ENCODE measurements at regions not wholly inside any gene's neighbourhood (a gene's known extent, or its start where the extent isn't known, plus 50 kb on each side); places are given as distances from the start of the nearest gene placed in this dataset.
"Not testable (repeated sequence)": the region's sequence is repeated elsewhere in the genome, so short reads cannot be mapped to it uniquely, and the experiment has no call there.

DNA sequence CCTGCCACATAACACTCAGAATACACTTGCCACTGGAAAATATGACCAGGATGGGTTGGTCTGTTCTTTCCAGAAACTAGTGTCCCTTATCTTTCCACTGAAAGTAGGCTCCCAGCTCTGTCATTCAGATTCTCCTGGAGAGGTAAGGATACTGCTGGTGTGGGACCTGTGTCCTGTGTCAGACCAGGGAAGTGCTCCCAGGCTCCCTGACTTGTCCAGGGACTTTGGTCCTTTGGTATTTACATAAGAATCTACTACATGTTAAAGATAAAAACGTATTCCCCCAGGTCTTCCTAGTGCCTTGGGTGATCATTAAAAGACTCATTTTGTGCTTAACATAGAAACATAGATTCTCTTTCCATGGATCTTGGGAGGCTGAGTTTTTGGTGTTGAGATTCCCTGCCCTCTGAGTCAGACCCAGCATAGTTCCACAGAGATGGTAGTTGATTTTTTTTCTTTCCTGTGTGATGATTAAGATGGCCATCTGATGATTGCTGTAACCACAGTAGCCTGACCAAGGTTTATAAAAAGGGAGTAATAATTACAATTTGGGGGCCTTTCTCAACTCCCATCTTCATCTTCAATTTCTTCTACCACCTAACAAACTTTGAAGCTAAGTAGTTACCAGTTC lies 159.8 kb upstream of the JADE1 start:
- DNase-seq (ENCODE audit: low read depth in 2 of 2, low spot score in 1 of 2), result no peak

DNA sequence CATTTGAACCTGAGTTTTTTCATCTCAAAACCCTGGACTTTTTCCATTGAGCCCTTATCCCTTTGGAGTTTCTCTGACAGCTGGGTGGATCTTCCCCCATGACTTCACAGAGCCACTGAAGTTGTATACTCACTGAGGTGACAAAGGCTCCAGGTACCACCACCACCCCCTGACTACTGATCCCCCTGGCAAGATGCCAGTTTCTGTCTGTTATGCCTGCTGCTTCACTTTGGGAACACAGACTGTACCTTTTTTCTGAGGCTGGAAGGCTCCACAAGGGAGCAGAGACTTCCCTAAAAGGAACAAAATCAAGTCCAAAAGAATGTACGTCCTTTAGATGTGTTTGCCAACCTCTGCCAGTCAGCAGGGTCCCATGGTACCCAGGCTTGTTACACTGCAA lies 160.3 kb upstream of the JADE1 start:
- DNase-seq (ENCODE audit: low read depth in 2 of 2, low spot score in 1 of 2), result no peak

DNA sequence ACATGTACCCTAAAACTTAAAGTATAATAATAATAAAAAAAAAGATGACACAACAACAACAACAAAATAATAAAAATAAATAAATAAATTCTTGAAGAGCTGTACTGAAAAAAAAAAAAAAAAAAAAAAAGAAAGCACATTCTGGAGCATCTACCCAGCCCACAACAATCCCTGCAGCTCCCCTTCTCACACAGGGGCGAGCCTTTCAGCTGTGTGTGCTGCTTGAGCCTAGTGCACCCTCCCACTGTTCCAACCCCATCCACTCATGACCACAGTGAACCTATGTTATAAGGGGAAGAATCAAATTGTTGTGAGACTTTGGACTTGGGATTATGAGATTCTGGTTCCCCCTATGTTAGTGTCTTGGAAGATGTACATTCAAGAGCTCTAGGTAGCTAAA lies 161.5 kb upstream of the JADE1 start:
- DNase-seq (ENCODE audit: low read depth in 2 of 2, low spot score in 1 of 2), result no peak

DNA sequence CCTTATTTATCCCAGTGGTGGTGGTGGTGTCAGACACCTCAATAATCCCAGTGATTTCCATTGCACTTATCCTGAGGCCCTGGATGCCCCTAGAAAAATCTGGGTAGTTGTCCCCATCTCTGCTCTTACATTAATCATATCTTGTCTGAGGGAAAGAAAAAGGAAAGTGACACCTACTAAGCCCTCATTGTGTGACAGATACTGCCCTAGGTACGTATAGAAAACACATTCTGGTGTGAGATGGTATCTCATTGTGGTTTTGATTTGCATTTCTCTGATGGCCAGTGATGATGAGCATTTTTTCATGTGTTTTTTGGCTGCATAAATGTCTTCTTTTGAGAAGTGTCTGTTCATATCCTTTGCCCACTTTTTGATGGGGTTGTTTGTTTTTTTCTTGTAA lies 162.6 kb upstream of the JADE1 start:
- not testable (repeated sequence) for DNase-seq (ENCODE audit: low read depth in 2 of 2, low spot score in 1 of 2)

DNA sequence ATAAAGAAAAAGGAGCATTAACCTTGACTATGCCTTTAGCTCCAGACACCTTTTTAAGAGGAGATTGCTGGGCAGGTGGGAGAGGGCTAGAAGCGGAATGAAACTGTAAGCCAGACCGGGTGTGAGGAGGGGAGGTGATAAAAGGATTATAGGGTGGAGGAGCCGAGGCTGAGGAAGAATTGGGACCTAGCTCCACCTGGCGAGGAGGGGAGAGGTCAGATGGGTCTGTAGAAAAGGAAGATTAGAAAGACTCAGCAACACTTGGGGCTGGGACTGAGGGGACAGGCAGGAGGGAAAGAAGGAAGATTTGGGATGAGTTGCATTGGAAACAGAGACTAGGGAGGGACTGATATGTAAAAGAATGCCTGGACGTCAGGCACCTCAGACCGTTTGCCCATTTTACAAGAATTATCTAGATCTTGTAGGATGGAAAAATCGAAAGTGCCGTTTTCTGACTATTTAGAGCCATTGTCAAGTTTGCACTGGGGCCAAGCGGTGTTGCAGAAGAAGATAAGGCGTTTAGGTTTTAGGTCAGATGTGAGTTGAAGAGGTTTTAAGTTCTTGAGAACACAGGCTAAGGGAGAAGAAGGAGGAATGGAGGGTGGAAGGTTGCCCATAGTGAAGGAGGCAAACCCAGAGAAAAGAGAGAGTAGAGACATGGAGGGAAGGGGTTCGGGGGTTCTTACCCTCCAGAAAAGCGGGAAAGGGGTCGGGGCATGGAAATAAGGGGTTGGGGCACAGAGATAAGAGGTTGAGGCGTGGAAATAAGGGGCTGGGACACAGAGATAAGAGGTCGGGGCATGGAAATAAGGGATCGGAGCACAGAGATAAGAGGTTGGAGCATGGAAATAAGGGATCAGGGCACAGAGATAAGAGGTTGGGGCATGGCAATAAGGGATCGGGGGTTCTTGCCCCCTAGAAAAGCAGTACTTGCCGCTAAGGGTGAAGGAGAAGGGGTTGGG lies 164.5 kb upstream of the JADE1 start:
- not testable (repeated sequence) for DNase-seq (ENCODE audit: low read depth in 2 of 2, low spot score in 1 of 2)

DNA sequence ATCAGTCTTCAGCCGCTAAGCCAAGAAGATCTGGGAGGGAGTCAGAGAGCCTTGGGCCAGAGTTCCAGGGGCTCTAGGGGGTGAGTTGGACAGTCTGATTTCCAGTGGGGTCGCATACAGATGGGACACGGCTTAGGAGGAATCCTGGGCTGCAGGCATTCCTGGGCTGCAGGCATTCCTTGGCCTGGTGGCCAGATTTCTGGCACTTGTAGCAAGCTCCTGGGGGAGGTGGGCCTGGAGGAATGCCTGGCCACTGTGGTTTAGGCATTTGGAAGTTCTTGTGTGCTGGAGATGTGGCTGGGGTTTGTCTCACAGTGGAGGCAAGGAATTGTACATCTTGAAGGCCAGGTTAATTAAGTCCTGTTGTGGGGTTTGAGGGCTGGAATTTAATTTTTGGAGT lies 165.4 kb upstream of the JADE1 start:
- not testable (repeated sequence) for DNase-seq (ENCODE audit: low read depth in 2 of 2, low spot score in 1 of 2)

DNA sequence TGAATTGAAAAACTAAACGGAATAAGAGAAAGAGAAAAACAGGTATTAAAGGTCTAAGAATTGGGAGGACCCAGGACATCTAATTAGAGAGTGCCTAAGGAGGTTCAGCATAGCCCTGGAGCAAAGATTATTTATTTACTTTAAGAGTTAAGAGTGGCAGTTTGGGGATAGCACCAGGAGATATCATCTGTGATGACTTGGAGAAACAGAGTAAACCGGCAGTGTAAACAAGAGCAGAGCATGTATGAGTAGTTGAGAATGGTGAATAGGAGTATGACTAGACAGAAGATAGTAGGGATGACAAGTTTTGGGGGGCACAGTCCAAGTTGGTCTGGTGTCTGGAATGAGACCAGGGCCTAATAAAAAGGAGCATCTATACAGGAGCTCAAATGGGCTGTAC lies 167.9 kb upstream of the JADE1 start:
- DNase-seq (ENCODE audit: low read depth in 2 of 2, low spot score in 1 of 2), result not testable (repeated sequence)

DNA sequence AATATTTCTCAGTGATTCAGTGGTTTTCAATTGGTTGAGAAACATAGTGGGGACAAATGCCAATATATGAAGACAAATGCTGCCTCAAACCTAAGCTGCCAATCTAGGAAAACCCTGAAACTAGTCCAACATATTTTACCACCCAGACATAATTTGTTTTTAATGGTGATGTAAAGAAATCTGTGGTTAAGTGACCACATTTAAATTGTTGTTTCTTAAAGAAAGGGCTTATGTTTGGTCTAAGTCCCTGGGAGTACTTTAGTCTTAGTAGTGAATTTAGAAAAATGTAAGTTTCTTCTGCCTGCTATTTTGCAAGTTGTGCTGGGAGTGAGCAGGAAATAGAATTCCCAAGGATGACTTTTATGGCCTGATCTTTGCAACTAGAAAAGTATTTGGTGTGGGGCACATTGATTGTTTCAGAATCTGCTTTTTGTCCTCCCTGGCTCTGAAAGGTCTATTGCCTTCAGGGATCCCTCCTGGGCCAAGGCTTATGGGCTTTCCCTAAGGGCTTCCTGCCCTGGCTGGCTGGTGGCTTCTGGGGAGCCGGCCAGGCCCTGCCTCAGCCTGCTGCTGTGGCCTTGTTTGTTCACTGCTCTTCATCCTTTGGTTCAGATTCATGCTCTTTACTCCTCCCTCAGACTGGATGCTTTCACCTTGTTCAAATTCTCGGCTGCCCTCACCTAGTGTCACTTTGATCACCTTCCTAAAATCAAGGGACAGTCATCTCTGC lies 169.8 kb upstream of the JADE1 start:
- no peak for DNase-seq (ENCODE audit: low read depth in 2 of 2, low spot score in 1 of 2)

DNA sequence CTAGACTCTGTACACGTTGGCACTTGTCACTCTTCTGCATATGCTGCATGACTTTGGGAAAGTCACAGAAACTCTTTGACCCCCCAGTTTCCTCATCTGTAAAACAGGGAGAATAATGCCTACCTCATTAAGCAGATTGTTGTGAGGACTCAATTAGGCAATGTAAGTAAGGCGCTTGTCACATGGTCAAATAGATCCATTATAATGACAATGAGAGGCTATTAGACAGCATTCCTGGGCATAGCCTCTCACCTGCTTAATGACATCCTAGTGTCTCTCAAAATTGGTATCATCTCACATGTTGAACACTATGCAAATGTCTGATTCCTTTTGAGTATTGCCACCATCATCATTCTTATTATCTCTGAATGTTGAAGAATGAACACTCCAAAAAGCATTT lies 172.6 kb upstream of the JADE1 start:
- DNase-seq (ENCODE audit: low read depth in 2 of 2, low spot score in 1 of 2), result no peak

DNA sequence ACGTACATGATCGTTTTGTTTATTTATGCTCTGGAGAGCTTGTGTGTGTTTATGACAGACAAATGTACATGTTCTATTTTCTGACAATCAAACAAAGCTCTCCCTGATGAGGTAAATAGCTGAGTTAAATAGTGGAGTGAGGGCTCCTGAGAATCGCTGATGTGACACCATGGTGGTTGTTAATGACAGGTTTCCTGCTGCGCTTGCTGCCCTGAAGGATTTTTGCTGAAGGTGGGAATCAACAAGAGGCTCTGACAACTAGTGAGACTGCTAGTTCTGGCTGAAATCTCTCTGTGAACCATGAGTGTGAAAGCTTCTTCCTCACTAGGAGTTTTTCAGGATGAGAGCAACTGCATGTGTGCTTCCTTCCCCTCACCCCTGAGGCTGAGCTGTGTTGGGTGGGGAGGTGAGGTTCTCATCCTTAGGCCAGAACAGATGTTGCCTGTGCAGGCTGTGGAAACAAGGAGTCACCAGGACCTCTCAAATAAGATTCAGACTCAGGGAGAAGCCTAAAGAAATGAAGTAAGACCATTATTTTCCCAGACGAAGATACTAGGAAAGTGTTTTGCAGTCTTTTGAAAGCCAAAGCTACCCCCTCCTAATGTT lies 173.4 kb upstream of the JADE1 start:
- DNase-seq (ENCODE audit: low read depth in 2 of 2, low spot score in 1 of 2), result no peak

DNA sequence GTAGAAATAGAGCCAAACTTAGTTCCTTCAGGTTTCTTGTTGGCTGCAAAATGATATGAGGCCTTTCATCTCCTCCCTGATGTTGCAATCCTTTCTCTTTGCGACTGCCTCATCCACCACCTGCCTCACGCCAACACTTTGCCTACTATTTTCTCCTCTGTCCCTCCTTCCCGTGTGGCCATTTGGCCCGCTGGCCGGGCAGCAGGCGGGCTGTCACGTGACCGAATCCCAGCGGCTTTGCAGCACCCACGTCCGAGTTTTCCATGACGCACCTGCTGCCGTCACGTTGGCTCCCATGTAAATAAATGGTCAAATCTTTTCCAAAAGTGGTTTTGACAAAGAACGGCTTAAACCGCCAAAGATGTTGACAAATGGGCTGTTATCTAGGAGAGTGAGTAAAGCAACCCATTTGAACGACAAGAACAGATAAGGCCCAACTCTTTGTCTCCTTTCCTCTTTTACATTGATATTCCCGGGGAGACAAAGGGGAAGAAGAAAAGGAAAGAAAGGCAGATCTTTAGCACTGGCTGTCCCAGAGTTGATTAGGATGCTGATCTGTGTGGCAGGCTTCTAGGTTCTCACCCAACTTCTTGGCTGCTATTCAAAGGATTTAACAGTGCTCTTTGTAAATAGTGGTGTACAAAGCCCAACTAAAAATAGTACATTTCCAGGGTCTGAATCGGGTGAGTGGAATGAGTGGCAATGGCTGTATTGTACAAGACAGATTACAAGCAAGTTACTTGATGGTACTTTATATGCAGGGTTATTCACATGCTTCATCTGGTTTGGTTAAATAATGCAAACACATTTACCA lies 174.2 kb upstream of the JADE1 start:
- DNase-seq (ENCODE audit: low read depth in 2 of 2, low spot score in 1 of 2), result no peak

DNA sequence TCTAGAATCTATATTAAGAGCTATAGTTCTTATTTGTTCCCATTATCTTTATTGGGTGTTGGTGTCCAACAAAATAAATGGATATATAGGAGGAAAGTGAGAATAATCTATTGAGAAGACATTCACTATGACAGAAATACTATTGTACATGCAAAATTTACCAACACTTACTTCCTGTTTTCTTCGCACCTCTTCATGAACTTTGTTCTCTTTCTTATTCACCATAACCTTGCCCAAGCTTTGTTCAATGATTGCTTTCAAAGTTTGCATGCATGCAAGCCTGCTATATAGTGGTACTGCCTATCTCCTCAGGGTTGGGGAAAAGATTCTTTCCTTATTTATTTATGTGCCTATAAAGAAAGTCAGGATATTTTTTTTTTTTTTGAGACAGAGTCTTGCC lies 176.4 kb upstream of the JADE1 start:
- no peak for DNase-seq (ENCODE audit: low read depth in 2 of 2, low spot score in 1 of 2)

DNA sequence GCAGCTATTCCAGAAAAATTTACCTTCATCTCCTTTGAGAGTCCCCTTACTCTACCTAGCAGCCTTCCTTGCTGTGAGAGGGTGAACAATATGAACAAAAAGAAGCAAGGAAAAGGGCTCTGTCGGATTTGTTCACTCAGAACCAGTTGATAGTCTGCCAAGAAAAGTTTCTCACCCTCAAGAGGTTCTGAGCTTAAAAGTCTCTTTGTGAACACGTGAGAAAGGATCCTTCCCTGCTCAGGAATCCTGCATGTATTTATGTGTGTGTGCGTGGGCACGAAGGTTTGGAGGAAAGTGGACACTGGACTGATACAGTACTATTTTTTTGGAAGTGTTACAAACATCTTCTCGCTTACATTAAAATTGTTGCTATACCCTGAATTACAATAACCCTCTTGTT lies 178.6 kb upstream of the JADE1 start:
- no peak for DNase-seq (ENCODE audit: low read depth in 2 of 2, low spot score in 1 of 2)

DNA sequence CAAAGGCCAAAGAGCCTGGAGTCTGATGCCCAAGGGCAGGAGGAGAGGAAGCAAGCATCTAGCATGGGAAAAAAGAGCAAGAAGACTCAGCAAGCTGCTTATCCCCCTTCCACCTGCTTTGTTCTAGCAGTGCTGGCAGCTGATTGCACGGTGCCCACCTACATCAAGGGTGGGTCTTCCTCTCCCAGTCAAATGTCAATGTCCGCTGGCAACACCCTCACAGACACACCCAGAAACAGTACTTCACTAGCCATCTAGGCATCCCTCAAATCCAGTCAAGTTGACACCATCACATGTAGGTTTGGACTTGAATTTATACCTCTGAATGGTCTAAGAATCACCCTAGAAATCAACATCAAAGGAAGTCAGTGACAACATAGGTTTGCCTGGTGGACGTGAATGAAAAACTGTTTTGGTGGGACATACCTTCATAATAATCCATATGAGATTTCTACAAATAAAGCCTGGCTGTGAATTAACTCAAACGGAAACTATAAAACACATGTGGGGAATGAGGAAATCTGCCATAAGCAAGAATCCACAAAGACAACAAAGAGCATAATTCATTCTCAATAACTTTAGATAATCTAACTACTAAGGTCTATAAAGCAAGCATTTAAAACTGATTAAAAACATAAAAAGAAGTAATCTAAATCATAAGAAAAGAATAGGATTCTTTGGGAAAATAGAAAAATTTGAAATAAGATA lies 185.8 kb upstream of the JADE1 start:
- DNase-seq (ENCODE audit: low read depth in 2 of 2, low spot score in 1 of 2), result no peak

DNA sequence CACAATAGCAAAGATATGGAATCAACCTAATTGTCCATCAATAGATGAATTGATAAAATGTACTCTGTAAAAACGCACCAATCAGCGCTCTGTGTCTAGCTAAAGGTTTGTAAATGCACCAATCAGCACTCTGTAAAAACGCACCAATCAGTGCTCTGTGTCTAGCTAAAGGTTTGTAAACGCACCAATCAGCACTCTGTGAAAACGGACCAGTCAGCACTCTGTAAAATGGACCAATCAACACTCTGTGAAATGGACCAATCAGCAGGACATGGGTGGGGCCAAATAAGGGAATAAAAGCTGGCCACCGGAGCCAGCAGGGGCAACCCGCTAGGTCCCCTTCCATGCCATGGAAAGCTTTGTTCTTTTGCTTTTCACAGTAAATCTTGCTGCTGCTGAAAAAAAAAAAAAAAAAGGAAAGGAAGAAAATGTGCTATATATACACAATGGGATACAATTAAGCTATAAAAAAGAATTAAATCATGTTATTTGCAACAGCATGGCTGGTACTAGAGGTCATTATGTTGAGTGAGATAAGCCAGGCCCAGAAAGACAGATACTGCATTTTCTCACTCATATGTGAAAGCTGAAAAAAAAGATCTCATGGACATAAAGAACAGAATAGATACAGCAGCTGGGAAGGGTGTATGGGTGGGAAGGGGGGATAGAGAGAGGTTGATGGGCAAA lies 189.1 kb upstream of the JADE1 start:
- not testable (repeated sequence) for DNase-seq (ENCODE audit: low read depth in 2 of 2, low spot score in 1 of 2)

DNA sequence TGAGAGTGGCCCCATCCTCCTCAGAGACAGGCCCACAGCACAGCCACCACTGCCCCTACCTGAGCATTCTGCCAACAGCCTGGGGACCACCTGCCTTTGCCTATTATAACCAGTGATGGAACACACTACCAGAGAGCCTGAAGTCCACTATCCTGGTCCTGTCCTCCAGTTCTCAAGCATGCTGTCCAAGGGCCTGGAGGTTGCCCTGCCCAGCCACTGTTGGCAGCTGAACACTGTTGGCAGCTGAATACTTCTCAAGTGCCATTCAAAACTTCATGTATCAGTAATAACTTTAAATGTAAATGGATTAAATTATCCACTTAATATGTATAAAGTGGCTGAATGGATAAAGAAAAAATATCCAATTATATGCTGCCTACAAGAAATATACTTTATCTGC lies 194.3 kb upstream of the JADE1 start:
- DNase-seq (ENCODE audit: low read depth in 2 of 2, low spot score in 1 of 2), result no peak

DNA sequence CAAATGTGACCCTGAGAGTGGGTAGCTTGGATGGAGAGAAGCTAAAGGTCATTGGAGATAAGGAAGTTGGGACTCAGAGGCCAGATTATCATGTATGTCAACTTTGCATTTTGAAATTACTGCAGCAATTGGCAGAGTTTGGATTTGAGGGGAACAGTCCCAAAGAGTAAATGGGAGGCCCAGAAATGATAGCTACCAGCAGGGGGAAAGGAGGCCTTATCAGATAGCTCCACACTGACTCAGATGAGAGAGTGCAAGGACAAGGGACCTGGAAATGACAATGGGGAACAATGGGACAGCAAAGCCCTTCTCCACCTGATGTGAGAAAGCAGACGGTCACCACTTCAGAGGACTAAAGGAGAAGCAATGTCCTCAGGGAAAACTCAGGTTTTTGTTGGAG lies 201.5 kb upstream of the JADE1 start:
- no peak for DNase-seq (ENCODE audit: low read depth in 2 of 2, low spot score in 1 of 2)

DNA sequence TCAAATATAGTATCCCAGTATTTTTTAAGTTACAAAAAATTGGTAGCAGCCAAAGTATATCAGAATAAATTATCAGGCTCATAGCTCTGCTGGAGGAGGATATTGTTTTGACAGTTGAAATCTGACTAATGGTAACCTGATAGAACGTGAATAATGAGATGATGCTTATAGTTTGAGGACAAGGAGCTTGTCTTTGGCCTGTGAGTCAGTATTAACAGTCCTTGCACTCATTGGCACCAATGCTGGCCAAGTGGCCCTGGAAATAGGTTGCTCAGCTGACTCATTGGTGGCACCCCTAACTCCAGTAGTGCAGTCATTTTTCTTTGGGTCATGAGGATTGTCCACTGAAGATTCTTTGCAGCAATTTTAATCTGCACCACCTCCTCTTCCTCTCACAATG lies 203.3 kb upstream of the JADE1 start:
- no peak for DNase-seq (ENCODE audit: low read depth in 2 of 2, low spot score in 1 of 2)

DNA sequence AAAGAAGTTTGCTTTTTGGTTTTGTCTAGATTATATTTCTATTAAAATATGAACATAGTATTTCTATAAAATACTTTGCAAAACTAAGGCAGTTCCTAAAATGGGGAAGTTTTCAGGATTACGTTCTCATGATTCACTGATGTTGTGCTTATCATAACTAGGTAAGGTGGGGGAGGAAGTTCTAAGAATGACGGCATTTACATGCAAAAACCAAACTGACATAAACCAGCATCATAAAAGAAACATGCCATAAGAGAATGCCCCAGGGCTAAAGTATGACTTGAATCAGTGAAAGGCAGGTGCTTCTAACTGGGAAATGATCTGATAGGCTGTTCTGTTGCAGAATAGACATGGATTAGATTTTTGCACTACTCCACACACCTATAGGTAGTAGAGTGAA lies 204.7 kb upstream of the JADE1 start:
- DNase-seq (ENCODE audit: low read depth in 2 of 2, low spot score in 1 of 2), result no peak

DNA sequence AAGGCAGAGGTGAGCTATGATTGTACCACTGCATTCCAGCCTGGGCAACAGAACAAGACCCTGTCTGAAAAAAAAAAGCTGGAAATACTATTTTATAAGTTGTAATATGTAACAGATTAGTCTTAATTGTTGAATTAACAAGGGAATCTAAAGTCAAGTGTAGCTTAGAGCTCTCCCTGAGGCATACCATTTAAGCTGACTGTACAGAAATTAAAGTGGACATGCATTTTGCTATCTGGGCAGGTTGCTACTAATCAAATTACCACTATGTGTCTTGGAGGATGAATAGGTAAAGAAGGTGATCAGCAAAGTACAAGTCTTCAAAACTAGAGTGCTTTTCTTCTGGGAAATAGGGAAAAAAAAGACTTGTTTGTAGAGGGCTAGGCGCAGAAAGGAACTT lies 205.3 kb upstream of the JADE1 start:
- no peak for DNase-seq (ENCODE audit: low read depth in 2 of 2, low spot score in 1 of 2)

All from stimulated activated CD8-positive, alpha-beta memory T cell treated with anti-CD3 and anti-CD28 coated beads, Interleukin-4, amount 100 ng/mL, for 4 hours (primary cell).